HL-60/S4 (cell line): ENCODE measurements at regions not wholly inside any gene's neighbourhood (a gene's known extent, or its start where the extent isn't known, plus 50 kb on each side); places are given as distances from the start of the nearest gene placed in this dataset.

Experiments
- in situ Hi-C: fragments of 300-500 bp; cut with MboI; formaldehyde crosslinking; loops from 2 replicates; pipeline ENCODE4 v1.14.3; 2022; ENCODE audit warnings: low sequenced_read_pairs

GRCh38 chr12:46456356-46457334 lies 84.1 kb upstream of the SLC38A2 start:
- in situ Hi-C loops, result no loop called here

GRCh38 chr12:46455648-46456352 lies 83.2 kb upstream of the SLC38A2 start:
- in situ Hi-C loops, result no loop called here

GRCh38 chr12:46454981-46455380 lies 82.4 kb upstream of the SLC38A2 start:
- in situ Hi-C loops, result no loop called here

- in situ Hi-C loops, result no loop called here
Observed at GRCh38 chr12:46453428-46453827, 80.9 kb upstream of the SLC38A2 start.

- in situ Hi-C loops, result no loop called here
Observed at GRCh38 chr12:46452776-46453175, 80.2 kb upstream of the SLC38A2 start.

GRCh38 chr12:46452061-46452615 lies 79.6 kb upstream of the SLC38A2 start:
- in situ Hi-C loops, result no loop called here

- in situ Hi-C loops, result no loop called here
Observed at GRCh38 chr12:46451276-46452021, 78.9 kb upstream of the SLC38A2 start.

GRCh38 chr12:46450279-46450748 lies 77.7 kb upstream of the SLC38A2 start:
- in situ Hi-C loops, result no loop called here

GRCh38 chr12:46449856-46450255 lies 77.3 kb upstream of the SLC38A2 start:
- in situ Hi-C loops, result no loop called here

GRCh38 chr12:46449316-46449715 lies 76.7 kb upstream of the SLC38A2 start:
- in situ Hi-C loops, result no loop called here

- in situ Hi-C loops, result no loop called here
Observed at GRCh38 chr12:46446645-46447044, 74.1 kb upstream of the SLC38A2 start.

GRCh38 chr12:46445551-46446235 lies 73.1 kb upstream of the SLC38A2 start:
- in situ Hi-C loops, result no loop called here

GRCh38 chr12:46445093-46445492 lies 72.5 kb upstream of the SLC38A2 start:
- in situ Hi-C loops, result no loop called here

GRCh38 chr12:46443594-46444263 lies 71.2 kb upstream of the SLC38A2 start:
- in situ Hi-C loops, result no loop called here

GRCh38 chr12:46442738-46443137 lies 70.2 kb upstream of the SLC38A2 start:
- in situ Hi-C loops, result no loop called here

- in situ Hi-C loops, result no loop called here
Observed at GRCh38 chr12:46442239-46442638, 69.7 kb upstream of the SLC38A2 start.

GRCh38 chr12:46439793-46440511 lies 67.4 kb upstream of the SLC38A2 start:
- in situ Hi-C loops, result no loop called here

- in situ Hi-C loops, result no loop called here
Observed at GRCh38 chr12:46438719-46439319, 66.2 kb upstream of the SLC38A2 start.

- in situ Hi-C loops, result no loop called here
Observed at GRCh38 chr12:46438256-46438655, 65.7 kb upstream of the SLC38A2 start.
